ENCODE measurements at regions not wholly inside any gene's neighbourhood (a gene's known extent, or its start where the extent isn't known, plus 50 kb on each side); places are given as distances from the start of the nearest gene placed in this dataset.

- TF ChIP-seq, protein P1, sequence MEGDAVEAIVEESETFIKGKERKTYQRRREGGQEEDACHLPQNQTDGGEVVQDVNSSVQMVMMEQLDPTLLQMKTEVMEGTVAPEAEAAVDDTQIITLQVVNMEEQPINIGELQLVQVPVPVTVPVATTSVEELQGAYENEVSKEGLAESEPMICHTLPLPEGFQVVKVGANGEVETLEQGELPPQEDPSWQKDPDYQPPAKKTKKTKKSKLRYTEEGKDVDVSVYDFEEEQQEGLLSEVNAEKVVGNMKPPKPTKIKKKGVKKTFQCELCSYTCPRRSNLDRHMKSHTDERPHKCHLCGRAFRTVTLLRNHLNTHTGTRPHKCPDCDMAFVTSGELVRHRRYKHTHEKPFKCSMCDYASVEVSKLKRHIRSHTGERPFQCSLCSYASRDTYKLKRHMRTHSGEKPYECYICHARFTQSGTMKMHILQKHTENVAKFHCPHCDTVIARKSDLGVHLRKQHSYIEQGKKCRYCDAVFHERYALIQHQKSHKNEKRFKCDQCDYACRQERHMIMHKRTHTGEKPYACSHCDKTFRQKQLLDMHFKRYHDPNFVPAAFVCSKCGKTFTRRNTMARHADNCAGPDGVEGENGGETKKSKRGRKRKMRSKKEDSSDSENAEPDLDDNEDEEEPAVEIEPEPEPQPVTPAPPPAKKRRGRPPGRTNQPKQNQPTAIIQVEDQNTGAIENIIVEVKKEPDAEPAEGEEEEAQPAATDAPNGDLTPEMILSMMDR (IDR thresholded peaks at IDR 0.05; ENCODE audit: low read depth, low read length) = no peak
- TF ChIP-seq EZH2phosphoT487 (IDR thresholded peaks at IDR 0.05; ENCODE audit: low read depth) = no peak
Measured at GRCh38 chr4:188198982-188199792, 59.9 kb downstream of the TRIML1 start.
